HG02943 (cell line): ENCODE measurements at regions not wholly inside any gene's neighbourhood (a gene's known extent, or its start where the extent isn't known, plus 50 kb on each side); places are given as distances from the start of the nearest gene placed in this dataset.
"Not testable (repeated sequence)": the region's sequence is repeated elsewhere in the genome, so short reads cannot be mapped to it uniquely, and the experiment has no call there.

Experiments
- ATAC-seq: cut with Tn5 transposase; IDR thresholded peaks from one replicate; pipeline ENCODE4 v1.9.1; 2021; ENCODE audit warnings: mild to moderate bottlenecking, low read depth, moderate library complexity; ENCODE audit not compliant: unreplicated experiment

GRCh38 chr1:184859381-184860105 is 104.9 kb upstream of the EDEM3 start:
- no peak for ATAC-seq

GRCh38 chr1:184858288-184858687 is 103.6 kb upstream of the EDEM3 start:
- ATAC-seq, result no peak

DNA sequence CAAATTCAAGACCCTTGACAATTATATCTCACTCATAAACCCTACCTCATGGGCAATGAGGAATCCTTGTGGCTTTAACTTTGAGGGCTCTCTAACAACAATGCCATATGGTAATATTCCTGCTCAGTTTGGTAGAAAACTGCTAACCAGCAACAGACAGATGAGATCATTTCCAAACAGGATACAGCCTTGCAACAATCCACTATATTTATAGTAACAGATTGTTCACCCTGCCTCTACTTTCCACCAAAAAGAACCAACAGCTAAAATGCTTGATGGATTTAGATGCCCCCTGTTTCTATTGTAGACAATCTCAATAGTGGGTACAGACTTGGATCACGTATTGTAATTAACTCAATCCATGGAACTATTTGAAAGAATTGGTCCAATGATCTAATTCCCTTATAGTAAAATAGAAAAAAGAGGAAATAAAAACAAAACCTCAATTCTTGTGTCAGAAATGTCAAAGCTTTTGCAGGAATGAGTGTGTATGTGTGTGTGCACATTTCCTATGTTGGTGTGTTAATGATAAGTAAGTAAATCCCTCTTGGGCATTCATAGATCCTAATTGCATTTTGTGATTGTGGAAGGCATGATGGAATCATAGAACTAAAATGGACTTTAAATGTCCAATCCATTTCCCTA is 100.0 kb upstream of the EDEM3 start:
- ATAC-seq, result no peak

GRCh38 chr1:184854036-184854435 is 99.4 kb upstream of the EDEM3 start:
- ATAC-seq, result no peak

- ATAC-seq, result no peak
Observed at GRCh38 chr1:184851822-184852746, 97.4 kb upstream of the EDEM3 start.

DNA sequence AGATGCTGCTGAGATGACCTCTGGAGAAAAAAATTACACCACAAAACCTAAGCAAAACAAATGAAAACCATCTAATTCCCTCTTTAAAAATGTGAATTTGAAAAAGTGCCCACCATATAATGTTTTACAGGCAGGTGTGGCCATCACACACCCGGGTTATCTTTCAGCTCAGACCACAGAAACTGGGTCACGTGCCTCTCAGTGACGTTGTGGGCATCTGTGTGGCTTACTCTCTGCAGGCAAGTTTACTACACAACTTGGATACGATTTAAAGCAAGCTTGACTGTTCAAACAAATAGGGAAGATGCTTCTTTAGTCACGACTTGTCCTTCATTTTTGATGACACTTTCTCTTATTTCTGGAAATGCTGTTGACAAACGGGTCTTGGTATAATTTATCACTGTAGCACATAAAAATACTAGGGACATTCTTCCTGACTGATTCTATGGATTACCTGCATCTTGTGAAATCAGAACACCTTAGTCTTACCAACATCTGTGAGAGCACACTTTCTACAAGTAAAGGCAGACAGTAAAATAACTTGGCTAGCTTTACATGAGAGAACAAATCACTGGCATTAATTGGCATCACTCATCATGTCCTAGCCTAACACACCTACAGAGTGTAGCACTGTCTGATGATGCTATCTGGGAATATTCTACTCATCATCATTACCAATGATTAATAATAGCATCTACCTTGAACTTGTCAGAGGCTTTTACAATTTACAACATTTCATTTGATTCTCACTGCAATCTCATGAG is 89.3 kb upstream of the EDEM3 start:
- peak; percentile 99 for ATAC-seq

DNA sequence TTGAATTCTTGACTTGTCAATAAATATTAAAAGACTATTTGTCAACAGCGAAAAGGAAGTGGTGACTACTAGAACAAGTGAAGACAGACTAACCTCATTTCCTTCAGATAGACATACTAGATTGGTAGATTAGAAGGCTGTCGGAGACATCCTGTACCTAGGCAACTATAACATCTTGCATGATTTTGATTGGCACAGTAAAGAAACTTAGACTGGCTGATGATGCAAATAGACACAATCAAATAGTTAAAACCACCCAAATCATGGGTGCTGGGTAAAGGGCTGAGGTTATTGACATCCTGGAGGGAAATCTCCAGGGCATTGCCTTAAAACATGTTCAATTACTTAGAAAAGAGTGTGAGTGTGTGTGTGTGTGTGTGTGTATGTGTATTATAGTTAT is 85.9 kb upstream of the EDEM3 start:
- no peak for ATAC-seq

DNA sequence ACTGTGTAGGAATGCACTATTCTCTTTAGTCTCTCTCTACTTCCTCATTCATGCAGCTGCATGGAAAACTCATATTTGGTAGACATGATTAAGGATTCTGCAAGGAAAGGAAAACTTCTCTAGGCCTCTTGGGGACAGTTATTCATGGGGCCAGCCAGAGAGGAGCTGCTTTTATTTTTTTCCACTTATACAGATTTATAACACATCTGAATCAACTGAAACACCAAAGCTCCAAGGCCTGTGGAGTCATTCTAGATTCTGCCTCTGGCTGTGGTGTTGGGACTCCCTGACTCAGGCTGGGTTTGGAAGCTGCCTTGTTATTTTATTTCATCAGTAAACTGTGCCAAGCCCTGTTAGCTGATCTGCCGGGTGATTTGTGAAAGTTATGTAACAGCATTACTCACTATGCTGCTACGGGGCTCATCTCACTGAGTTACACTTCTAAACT is 83.9 kb upstream of the EDEM3 start:
- no peak for ATAC-seq

GRCh38 chr1:184836934-184837895 is 82.6 kb upstream of the EDEM3 start:
- ATAC-seq, result no peak

GRCh38 chr1:184836141-184836540 is 81.5 kb upstream of the EDEM3 start:
- ATAC-seq, result no peak

- ATAC-seq, result not testable (repeated sequence)
Observed at GRCh38 chr1:184833994-184834393, 79.3 kb upstream of the EDEM3 start.

DNA sequence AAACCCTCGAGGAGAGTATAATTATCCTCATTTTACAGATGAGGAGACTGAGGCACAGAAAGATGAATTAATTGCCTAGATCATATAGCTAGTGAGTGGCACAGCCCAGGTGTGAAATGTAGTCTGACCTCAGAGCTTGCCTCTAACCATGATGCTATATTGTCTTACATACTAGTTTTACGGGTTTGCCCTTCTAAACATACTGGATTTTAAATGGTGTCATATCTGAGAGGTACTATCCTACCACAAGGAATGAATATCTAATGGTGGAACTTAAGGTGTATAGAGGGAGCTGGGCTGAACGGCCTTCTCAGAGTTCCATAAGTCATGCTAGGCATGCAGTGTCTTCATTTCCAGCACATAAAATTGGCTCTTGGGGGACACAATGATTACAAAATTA is 77.9 kb upstream of the EDEM3 start:
- ATAC-seq, result no peak

DNA sequence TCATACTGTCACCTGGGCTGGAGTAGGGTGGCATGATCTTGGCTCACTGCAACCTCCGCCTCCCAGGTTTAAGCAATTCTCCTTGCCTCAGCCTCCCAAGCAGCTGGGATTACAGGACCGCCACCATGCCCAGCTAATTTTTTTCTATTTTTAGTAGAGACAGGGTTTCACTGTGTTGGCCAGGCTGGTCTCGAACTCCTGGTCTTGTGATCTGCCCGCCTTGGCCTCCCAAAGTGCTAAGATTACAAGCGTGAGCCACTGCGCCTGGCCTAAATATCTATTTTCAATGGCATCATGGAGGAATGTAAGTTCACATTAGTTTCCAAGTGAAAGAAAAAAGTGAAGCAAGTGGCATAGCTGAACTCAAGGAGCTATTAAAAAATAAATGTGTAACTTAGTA is 74.8 kb upstream of the EDEM3 start:
- not testable (repeated sequence) for ATAC-seq

- ATAC-seq, result no peak
Observed at GRCh38 chr1:184828369-184828717, 73.7 kb upstream of the EDEM3 start.

DNA sequence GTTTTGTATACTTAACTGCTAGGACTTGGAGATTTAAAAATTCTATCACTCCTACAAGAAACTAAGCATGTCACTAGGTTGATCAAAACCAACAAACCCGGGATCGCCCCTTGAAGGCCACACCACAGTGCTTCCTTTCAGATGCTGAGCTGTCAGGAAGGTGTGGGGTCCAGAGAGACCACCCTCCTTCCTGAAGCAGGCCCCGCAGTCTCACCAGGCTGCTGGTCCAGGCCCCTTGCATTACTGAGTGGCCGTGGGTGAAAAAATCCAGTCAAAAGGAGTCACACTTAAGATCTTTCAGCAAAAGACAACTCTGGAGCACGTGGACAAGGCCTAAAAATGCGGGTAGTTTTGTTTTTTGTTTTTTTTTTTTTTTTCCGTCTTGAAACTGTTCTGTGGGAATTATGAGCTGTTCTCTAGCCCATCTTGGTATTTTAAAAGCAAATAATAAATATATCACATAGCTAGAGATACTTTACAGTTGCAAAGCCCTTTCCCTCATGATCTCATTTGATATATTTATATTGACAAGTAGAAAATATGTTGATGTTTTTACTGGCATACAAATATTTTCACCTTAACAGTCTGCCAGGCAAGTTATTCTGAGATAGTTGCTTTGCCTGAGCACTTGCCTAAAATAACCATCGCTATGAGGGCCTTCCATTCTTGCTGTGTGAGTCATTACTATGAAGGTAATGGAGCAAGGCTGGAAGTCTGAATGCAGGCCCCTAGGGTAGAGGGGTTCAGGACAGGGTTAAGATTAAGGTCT is 73.1 kb upstream of the EDEM3 start:
- no peak for ATAC-seq

DNA sequence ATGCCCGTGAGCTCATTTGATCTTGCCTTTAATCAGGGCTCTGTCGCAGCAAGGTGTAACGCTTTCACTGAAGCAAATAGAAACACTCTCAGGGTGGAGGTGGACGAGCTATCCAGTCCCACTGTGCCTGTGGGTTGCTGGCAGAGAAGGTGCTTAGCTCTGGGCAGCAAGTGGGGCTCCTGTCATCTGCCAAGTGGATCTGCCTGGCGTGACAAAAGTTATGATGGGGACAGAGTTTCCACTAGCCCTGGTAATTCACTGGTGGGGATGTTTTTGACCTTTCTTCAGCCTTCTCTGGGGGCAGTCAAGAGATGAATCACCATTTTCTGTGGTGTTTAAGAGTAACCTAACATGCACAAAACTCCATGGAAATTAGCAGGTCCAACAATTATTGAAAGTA is 71.3 kb upstream of the EDEM3 start:
- ATAC-seq, result no peak

- ATAC-seq, result no peak
Observed at GRCh38 chr1:184825571-184825970, 70.9 kb upstream of the EDEM3 start.

GRCh38 chr1:184824691-184825323 is 70.1 kb upstream of the EDEM3 start:
- no peak for ATAC-seq
